Suppressor macrophage treated with lipopolysaccharide for 1 hour (primary cell): ENCODE measurements at regions not wholly inside any gene's neighbourhood (a gene's known extent, or its start where the extent isn't known, plus 50 kb on each side); places are given as distances from the start of the nearest gene placed in this dataset.
"Not testable (repeated sequence)": the region's sequence is repeated elsewhere in the genome, so short reads cannot be mapped to it uniquely, and the experiment has no call there.

Source experiments
- DNase-seq, 3 donors: peaks; one replicate each; pipeline ENCODE4 v3.0.0-alpha.2; 2020 to 2022

- no peak for DNase-seq
Measured at GRCh38 chr2:150261691-150262090, 225.8 kb downstream of the RND3 start.

- no peak for DNase-seq
Measured at GRCh38 chr2:150260636-150261035, 226.8 kb downstream of the RND3 start.

GRCh38 chr2:150259746-150260145 lies 227.7 kb downstream of the RND3 start:
- DNase-seq, result no peak

GRCh38 chr2:150258781-150259307 lies 228.6 kb downstream of the RND3 start:
- no peak for DNase-seq

GRCh38 chr2:150256736-150257135 lies 230.7 kb downstream of the RND3 start:
- DNase-seq, result no peak

- DNase-seq, result no peak
Measured at GRCh38 chr2:150255528-150255927, 231.9 kb downstream of the RND3 start.

GRCh38 chr2:150249735-150250134 lies 237.7 kb downstream of the RND3 start:
- not testable (repeated sequence) for DNase-seq

GRCh38 chr2:150247481-150247880 lies 240.0 kb downstream of the RND3 start:
- no peak for DNase-seq

GRCh38 chr2:150234787-150235446 lies 252.6 kb downstream of the RND3 start:
- no peak for DNase-seq

- DNase-seq, result no peak
Measured at GRCh38 chr2:150232871-150233270, 254.6 kb downstream of the RND3 start.

GRCh38 chr2:150232321-150232720 lies 255.1 kb downstream of the RND3 start:
- DNase-seq, result no peak

- DNase-seq, result no peak
Measured at GRCh38 chr2:150230616-150231015, 256.9 kb downstream of the RND3 start.

GRCh38 chr2:150230004-150230403 lies 257.5 kb downstream of the RND3 start:
- DNase-seq, result no peak

- DNase-seq, result no peak
Measured at GRCh38 chr2:150228936-150229335, 258.5 kb downstream of the RND3 start.

- DNase-seq, result no peak
Measured at GRCh38 chr2:150225030-150225429, 262.4 kb downstream of the RND3 start.

- no peak for DNase-seq
Measured at GRCh38 chr2:150224321-150224720, 263.1 kb downstream of the RND3 start.

- DNase-seq, result no peak
Measured at GRCh38 chr2:150222942-150223341, 264.5 kb downstream of the RND3 start.

GRCh38 chr2:150222379-150222778 lies 265.1 kb downstream of the RND3 start:
- DNase-seq, result no peak

GRCh38 chr2:150219861-150220260 lies 267.6 kb downstream of the RND3 start:
- no peak for DNase-seq

- no peak for DNase-seq
Measured at GRCh38 chr2:150215041-150215440, 272.4 kb downstream of the RND3 start.

GRCh38 chr2:150214626-150215025 lies 272.8 kb downstream of the RND3 start:
- no peak for DNase-seq

GRCh38 chr2:150212722-150213171 lies 274.7 kb downstream of the RND3 start:
- no peak for DNase-seq

GRCh38 chr2:150211164-150211631 lies 276.3 kb downstream of the RND3 start:
- no peak for DNase-seq

- DNase-seq, result no peak
Measured at GRCh38 chr2:150209746-150210145, 277.7 kb downstream of the RND3 start.

- no peak for DNase-seq
Measured at GRCh38 chr2:150208689-150209088, 278.8 kb downstream of the RND3 start.
